ENCODE measurements at regions not wholly inside any gene's neighbourhood (a gene's known extent, or its start where the extent isn't known, plus 50 kb on each side); places are given as distances from the start of the nearest gene placed in this dataset.

GRCh38 chr17:14753383-14753782, 452.5 kb downstream of the HS3ST3B1 start:
- Mint-ChIP-seq H3K4me3 (no peak overlapping the region), H3K27ac (no peak overlapping the region), H3K36me3 (ENCODE audit: low read depth) (no peaks in the 10 kb centered on the region), H3K27me3 (ENCODE audit: low read depth) (no peaks in the 10 kb centered on the region), H3K4me1 (ENCODE audit: low read depth) (peaks cover 2% of the 10 kb centered on the region), H3K9me3 (no peaks in the 10 kb centered on the region)
- no peak for DNase-seq (ENCODE audit: low spot score)

- DNase-seq (ENCODE audit: low spot score) = no peak
- no peaks in the 10 kb centered on the region for H3K27me3 Mint-ChIP-seq (ENCODE audit: low read depth)
- H3K4me3 Mint-ChIP-seq = no peak overlapping the region
- H3K36me3 Mint-ChIP-seq (ENCODE audit: low read depth) = no peaks in the 10 kb centered on the region
- no peaks in the 10 kb centered on the region for H3K9me3 Mint-ChIP-seq
- peaks cover 2% of the 10 kb centered on the region for H3K4me1 Mint-ChIP-seq (ENCODE audit: low read depth)
- H3K27ac Mint-ChIP-seq = no peak overlapping the region
These were observed 451.1 kb downstream of the HS3ST3B1 start for GRCh38 chr17:14752011-14752410.

- no peak for DNase-seq (ENCODE audit: low spot score)
- Mint-ChIP-seq H3K36me3 (ENCODE audit: low read depth) (no peaks in the 10 kb centered on the region), H3K27me3 (ENCODE audit: low read depth) (no peaks in the 10 kb centered on the region), H3K27ac (no peak overlapping the region), H3K4me1 (ENCODE audit: low read depth) (peaks cover 2% of the 10 kb centered on the region), H3K9me3 (no peaks in the 10 kb centered on the region), H3K4me3 (no peak overlapping the region)
These were observed 450.0 kb downstream of the HS3ST3B1 start for GRCh38 chr17:14750866-14751265.

- Mint-ChIP-seq H3K9me3 (no peaks in the 10 kb centered on the region), H3K27me3 (ENCODE audit: low read depth) (no peaks in the 10 kb centered on the region), H3K36me3 (ENCODE audit: low read depth) (no peaks in the 10 kb centered on the region), H3K27ac (no peak overlapping the region), H3K4me1 (ENCODE audit: low read depth) (peaks cover 2% of the 10 kb centered on the region), H3K4me3 (no peak overlapping the region)
- DNase-seq (ENCODE audit: low spot score) = no peak
These were observed 448.4 kb downstream of the HS3ST3B1 start for GRCh38 chr17:14749269-14749668.

- H3K27me3 Mint-ChIP-seq (ENCODE audit: low read depth) = no peaks in the 10 kb centered on the region
- H3K27ac Mint-ChIP-seq = no peak overlapping the region
- no peaks in the 10 kb centered on the region for H3K9me3 Mint-ChIP-seq
- no peaks in the 10 kb centered on the region for H3K36me3 Mint-ChIP-seq (ENCODE audit: low read depth)
- peaks cover 2% of the 10 kb centered on the region for H3K4me1 Mint-ChIP-seq (ENCODE audit: low read depth)
- DNase-seq (ENCODE audit: low spot score) = peak; percentile 10
- H3K4me3 Mint-ChIP-seq = no peak overlapping the region
These were observed 447.3 kb downstream of the HS3ST3B1 start for GRCh38 chr17:14748036-14748710.

- H3K27me3 Mint-ChIP-seq (ENCODE audit: low read depth) = no peaks in the 10 kb centered on the region
- H3K4me3 Mint-ChIP-seq = no peak overlapping the region
- H3K36me3 Mint-ChIP-seq (ENCODE audit: low read depth) = no peaks in the 10 kb centered on the region
- no peak overlapping the region for H3K27ac Mint-ChIP-seq
- H3K4me1 Mint-ChIP-seq (ENCODE audit: low read depth) = peaks cover 2% of the 10 kb centered on the region
- no peak for DNase-seq (ENCODE audit: low spot score)
- no peaks in the 10 kb centered on the region for H3K9me3 Mint-ChIP-seq
These were observed 446.7 kb downstream of the HS3ST3B1 start for GRCh38 chr17:14747603-14747950.

- no peak for DNase-seq (ENCODE audit: low spot score)
- peaks cover 2% of the 10 kb centered on the region for H3K4me1 Mint-ChIP-seq (ENCODE audit: low read depth)
- H3K27ac Mint-ChIP-seq = no peak overlapping the region
- H3K27me3 Mint-ChIP-seq (ENCODE audit: low read depth) = no peaks in the 10 kb centered on the region
- no peak overlapping the region for H3K4me3 Mint-ChIP-seq
- H3K36me3 Mint-ChIP-seq (ENCODE audit: low read depth) = no peaks in the 10 kb centered on the region
- no peaks in the 10 kb centered on the region for H3K9me3 Mint-ChIP-seq
These were observed 446.1 kb downstream of the HS3ST3B1 start for GRCh38 chr17:14746822-14747602.

GRCh38 chr17:14745541-14745940, 444.7 kb downstream of the HS3ST3B1 start:
- no peak overlapping the region for H3K27ac Mint-ChIP-seq
- peaks cover 2% of the 10 kb centered on the region for H3K4me1 Mint-ChIP-seq (ENCODE audit: low read depth)
- no peaks in the 10 kb centered on the region for H3K36me3 Mint-ChIP-seq (ENCODE audit: low read depth)
- no peak overlapping the region for H3K4me3 Mint-ChIP-seq
- H3K9me3 Mint-ChIP-seq = no peaks in the 10 kb centered on the region
- H3K27me3 Mint-ChIP-seq (ENCODE audit: low read depth) = no peaks in the 10 kb centered on the region
- no peak for DNase-seq (ENCODE audit: low spot score)

- H3K9me3 Mint-ChIP-seq = no peaks in the 10 kb centered on the region
- H3K27ac Mint-ChIP-seq = no peak overlapping the region
- H3K27me3 Mint-ChIP-seq (ENCODE audit: low read depth) = no peaks in the 10 kb centered on the region
- H3K4me3 Mint-ChIP-seq = no peak overlapping the region
- peaks cover 2% of the 10 kb centered on the region for H3K4me1 Mint-ChIP-seq (ENCODE audit: low read depth)
- no peak for DNase-seq (ENCODE audit: low spot score)
- no peaks in the 10 kb centered on the region for H3K36me3 Mint-ChIP-seq (ENCODE audit: low read depth)
These were observed 444.0 kb downstream of the HS3ST3B1 start for GRCh38 chr17:14744761-14745473.

GRCh38 chr17:14741491-14741890, 440.6 kb downstream of the HS3ST3B1 start:
- Mint-ChIP-seq H3K27ac (no peak overlapping the region), H3K4me3 (no peak overlapping the region), H3K9me3 (no peaks in the 10 kb centered on the region), H3K36me3 (ENCODE audit: low read depth) (no peaks in the 10 kb centered on the region), H3K27me3 (ENCODE audit: low read depth) (no peaks in the 10 kb centered on the region), H3K4me1 (ENCODE audit: low read depth) (no peaks in the 10 kb centered on the region)
- no peak for DNase-seq (ENCODE audit: low spot score)

GRCh38 chr17:14739656-14740431, 439.0 kb downstream of the HS3ST3B1 start:
- Mint-ChIP-seq H3K4me3 (no peak overlapping the region), H3K9me3 (no peaks in the 10 kb centered on the region), H3K27me3 (ENCODE audit: low read depth) (no peaks in the 10 kb centered on the region), H3K4me1 (ENCODE audit: low read depth) (no peaks in the 10 kb centered on the region), H3K27ac (no peak overlapping the region), H3K36me3 (ENCODE audit: low read depth) (no peaks in the 10 kb centered on the region)
- DNase-seq (ENCODE audit: low spot score) = no peak

- H3K4me1 Mint-ChIP-seq (ENCODE audit: low read depth) = no peaks in the 10 kb centered on the region
- no peaks in the 10 kb centered on the region for H3K36me3 Mint-ChIP-seq (ENCODE audit: low read depth)
- H3K27me3 Mint-ChIP-seq (ENCODE audit: low read depth) = no peaks in the 10 kb centered on the region
- no peak overlapping the region for H3K27ac Mint-ChIP-seq
- DNase-seq (ENCODE audit: low spot score) = no peak
- no peak overlapping the region for H3K4me3 Mint-ChIP-seq
- H3K9me3 Mint-ChIP-seq = no peaks in the 10 kb centered on the region
These were observed 437.7 kb downstream of the HS3ST3B1 start for GRCh38 chr17:14738652-14738988.

GRCh38 chr17:14737984-14738651, 437.2 kb downstream of the HS3ST3B1 start:
- Mint-ChIP-seq H3K4me1 (ENCODE audit: low read depth) (no peaks in the 10 kb centered on the region), H3K9me3 (no peaks in the 10 kb centered on the region), H3K27me3 (ENCODE audit: low read depth) (no peaks in the 10 kb centered on the region), H3K27ac (no peak overlapping the region), H3K4me3 (no peak overlapping the region), H3K36me3 (ENCODE audit: low read depth) (no peaks in the 10 kb centered on the region)
- DNase-seq (ENCODE audit: low spot score) = no peak

Measured in T-helper 2 cell treated with Interferon-gamma antibody and Interleukin-4, amounts not matched to agents 5 μg/mL and 100 μg/mL, for 36 hours (primary cell).